Liver (tissue), 8 donors: ENCODE measurements at regions not wholly inside any gene's neighbourhood (a gene's known extent, or its start where the extent isn't known, plus 50 kb on each side); places are given as distances from the start of the nearest gene placed in this dataset.

Experiments
- DNase-seq: peaks from one replicate; pipeline ENCODE4 v3.0.0-alpha.2; 2017; ENCODE audit warnings: low spot score
- H3K27ac ChIP-seq, 2 donors: one replicate each; pipeline ENCODE4 v1.7.0; 2013; ENCODE audit warnings: inconsistent platforms in 2 of 2, low read length in 2 of 2, control low read depth in 1 of 2, low read depth in 1 of 2, mild to moderate bottlenecking in 1 of 2
- H3K27me3 ChIP-seq, 4 donors: one replicate each; pipeline versions ENCODE4 v1.6.1 to v1.7.0; 2013; ENCODE audit warnings: low read length in 3 of 4, inconsistent platforms in 1 of 4, mild to moderate bottlenecking in 1 of 4, moderate library complexity in 1 of 4; ENCODE audit not compliant: control insufficient read depth in 4 of 4, insufficient read depth in 4 of 4
- H3K36me3 ChIP-seq, 4 donors: one replicate each; pipeline versions ENCODE4 v1.6.1 to v1.7.0; 2013; ENCODE audit warnings: low read length in 3 of 4, mild to moderate bottlenecking in 3 of 4, low read depth in 1 of 4, moderate library complexity in 1 of 4; ENCODE audit not compliant: control insufficient read depth in 4 of 4, insufficient read depth in 3 of 4
- H3K4me1 ChIP-seq, 4 donors: one replicate each; pipeline versions ENCODE4 v1.6.1 to v1.7.0; 2013; ENCODE audit warnings: low read length in 3 of 4, mild to moderate bottlenecking in 3 of 4, moderate library complexity in 1 of 4; ENCODE audit not compliant: control insufficient read depth in 4 of 4, insufficient read depth in 4 of 4
- H3K4me3 ChIP-seq, 3 donors: one replicate each; pipeline versions ENCODE4 v1.6.1 to v1.7.0; 2013; ENCODE audit warnings: low read length in 3 of 3, control low read depth in 1 of 3, low read depth in 1 of 3, mild to moderate bottlenecking in 1 of 3
- H3K9ac ChIP-seq, 2 donors: one replicate each; pipeline ENCODE4 v1.7.0; 2013; ENCODE audit warnings: low read length in 2 of 2, mild to moderate bottlenecking in 2 of 2, moderate library complexity in 2 of 2, control low read depth in 1 of 2, low read depth in 1 of 2
- H3K9me3 ChIP-seq, 4 donors: one replicate each; pipeline versions ENCODE4 v1.6.1 to v1.7.0; 2013; ENCODE audit warnings: low read length in 3 of 4; ENCODE audit not compliant: control insufficient read depth in 4 of 4
- ATF3 ChIP-seq: IDR thresholded peaks from 2 replicates; pipeline ENCODE4 v1.6.1; 2016; ENCODE audit warnings: antibody characterized with exemption
- CTCF ChIP-seq: fragments of 150-350 bp; IDR thresholded peaks from 2 replicates; pipeline ENCODE4 v1.5.1; 2017; ENCODE audit warnings: improper control_type of control experiment, low read depth, low read length; ENCODE audit not compliant: missing input control
- EGR1 ChIP-seq, 2 donors: IDR thresholded peaks; 2 replicates each; pipeline ENCODE4 v1.6.1; 2016 to 2018; ENCODE audit warnings: antibody characterized with exemption in 2 of 2, low read depth in 2 of 2
- FOXA1 ChIP-seq: IDR thresholded peaks from 2 replicates; pipeline ENCODE4 v1.6.1; 2016; ENCODE audit warnings: antibody characterized with exemption
- GABPA ChIP-seq, 2 donors: IDR thresholded peaks in 1 of 2; conservative IDR thresholded peaks in 1 of 2; 2 replicates each; pipeline ENCODE4 v1.6.1; 2016; ENCODE audit warnings: antibody characterized with exemption in 2 of 2, mild to moderate bottlenecking in 1 of 2, moderate library complexity in 1 of 2
- HNF4A ChIP-seq, 2 donors: conservative IDR thresholded peaks; 2 replicates each; pipeline ENCODE4 v1.6.1; 2016; ENCODE audit warnings: antibody characterized with exemption in 2 of 2, mild to moderate bottlenecking in 2 of 2
- HNF4G ChIP-seq: IDR thresholded peaks from 2 replicates; pipeline ENCODE4 v1.6.1; 2016; ENCODE audit warnings: antibody characterized with exemption
- JUND ChIP-seq, 2 donors: IDR thresholded peaks; 2 replicates each; pipeline ENCODE4 v1.6.1; 2016; ENCODE audit warnings: antibody characterized with exemption in 2 of 2
- MAX ChIP-seq: IDR thresholded peaks from 2 replicates; pipeline ENCODE4 v1.6.1; 2016; ENCODE audit warnings: antibody characterized with exemption
- NR2F2 ChIP-seq: IDR thresholded peaks from 2 replicates; pipeline ENCODE4 v1.6.1; 2016; ENCODE audit warnings: antibody characterized with exemption
- RAD21 ChIP-seq, 2 donors: IDR thresholded peaks; 2 replicates each; pipeline ENCODE4 v1.6.1; 2016; ENCODE audit warnings: antibody characterized with exemption in 2 of 2, mild to moderate bottlenecking in 2 of 2
- REST ChIP-seq: IDR thresholded peaks from 2 replicates; pipeline ENCODE4 v1.6.1; 2016; ENCODE audit warnings: antibody characterized with exemption, mild to moderate bottlenecking
- RXRA ChIP-seq, 2 donors: IDR thresholded peaks; 2 replicates each; pipeline ENCODE4 v1.6.1; 2017 to 2018; ENCODE audit warnings: antibody characterized with exemption in 2 of 2, mild to moderate bottlenecking in 1 of 2
- SP1 ChIP-seq: IDR thresholded peaks from 2 replicates; pipeline ENCODE4 v1.6.1; 2018; ENCODE audit warnings: antibody characterized with exemption, mild to moderate bottlenecking
- TAF1 ChIP-seq: conservative IDR thresholded peaks from 2 replicates; pipeline ENCODE4 v1.6.1; 2016; ENCODE audit warnings: antibody characterized with exemption, mild to moderate bottlenecking
- YY1 ChIP-seq: IDR thresholded peaks from 2 replicates; pipeline ENCODE4 v1.6.1; 2016; ENCODE audit warnings: antibody characterized with exemption, mild to moderate bottlenecking
- ZBTB33 ChIP-seq: IDR thresholded peaks from 2 replicates; pipeline ENCODE4 v1.6.1; 2016; ENCODE audit warnings: antibody characterized with exemption
- WGBS: extraction: QIAGEN DNeasy Blood & Tissue Kit; methylation state at CpG from one replicate; pipeline ENCODE4 v1.1.7; 2013; 5-methylcytosine and 5-hydroxymethylcytosine counted together
- donor health status: healthy.
- donor health status: healthy.
- donor health status: healthy.
- donor health status: healthy.
- donor health status: healthy.

- DNase-seq, result no peak
- H3K27me3 ChIP-seq, result no peaks in the 10 kb centered on the region
- no peaks in the 10 kb centered on the region for H3K36me3 ChIP-seq
- TF ChIP-seq ATF3, result no peak
- no peak for TF ChIP-seq MAX
- TF ChIP-seq EGR1 (IDR thresholded peaks at IDR 0.05; ENCODE audit: low read depth in 2 of 2), result no peak
- no peak for TF ChIP-seq REST
- no peak for TF ChIP-seq JUND (IDR thresholded peaks at IDR 0.05)
- TF ChIP-seq GABPA (IDR thresholded peaks at IDR 0.05 in 1 of 2, conservative IDR thresholded peaks at IDR 0.05 in 1 of 2), result no peak
- WGBS, result 74% methylated on average over 2 of the region's 2 CpGs
- no peak overlapping the region for H3K9ac ChIP-seq
- no peak overlapping the region for H3K27ac ChIP-seq
- no peaks in the 10 kb centered on the region for H3K9me3 ChIP-seq
- no peaks in the 10 kb centered on the region for H3K4me1 ChIP-seq
- no peak overlapping the region for H3K4me3 ChIP-seq
These were observed 692.3 kb downstream of the C12orf50 start for GRCh38 chr12:87336814-87337336.

- no peak for DNase-seq
- H3K9me3 ChIP-seq, result no peaks in the 10 kb centered on the region
- no peaks in the 10 kb centered on the region for H3K27me3 ChIP-seq
- no peaks in the 10 kb centered on the region for H3K36me3 ChIP-seq
- H3K4me3 ChIP-seq, result no peak overlapping the region
- no peak overlapping the region for H3K9ac ChIP-seq
- no peaks in the 10 kb centered on the region for H3K4me1 ChIP-seq
- TF ChIP-seq TAF1, result no peak
- no peak for TF ChIP-seq RAD21 (IDR thresholded peaks at IDR 0.05)
- no peak for TF ChIP-seq HNF4A (conservative IDR thresholded peaks at IDR 0.05)
- no peak for TF ChIP-seq MAX
- no peak for TF ChIP-seq YY1
- no peak for TF ChIP-seq REST
- TF ChIP-seq RXRA (IDR thresholded peaks at IDR 0.05), result no peak
- no peak for TF ChIP-seq NR2F2
- no peak for TF ChIP-seq CTCF
- no peak for TF ChIP-seq GABPA (IDR thresholded peaks at IDR 0.05 in 1 of 2, conservative IDR thresholded peaks at IDR 0.05 in 1 of 2)
- TF ChIP-seq HNF4G, result no peak
- no peak for TF ChIP-seq SP1
- TF ChIP-seq JUND (IDR thresholded peaks at IDR 0.05), result no peak
- no peak for TF ChIP-seq ATF3
- TF ChIP-seq FOXA1, result no peak
- no peak for TF ChIP-seq ZBTB33
- 64% methylated on average over 5 of the region's 5 CpGs for WGBS
- no peak overlapping the region for H3K27ac ChIP-seq
These were observed 696.0 kb downstream of the C12orf50 start for GRCh38 chr12:87332987-87333726.
